HG02938 (cell line): ENCODE measurements at regions not wholly inside any gene's neighbourhood (a gene's known extent, or its start where the extent isn't known, plus 50 kb on each side); places are given as distances from the start of the nearest gene placed in this dataset.
"Not testable (repeated sequence)": the region's sequence is repeated elsewhere in the genome, so short reads cannot be mapped to it uniquely, and the experiment has no call there.

ENCODE experiments used
- ATAC-seq: cut with Tn5 transposase; IDR thresholded peaks from one replicate; pipeline ENCODE4 v1.9.1; 2021; ENCODE audit warnings: mild to moderate bottlenecking, moderate library complexity; ENCODE audit not compliant: unreplicated experiment

DNA sequence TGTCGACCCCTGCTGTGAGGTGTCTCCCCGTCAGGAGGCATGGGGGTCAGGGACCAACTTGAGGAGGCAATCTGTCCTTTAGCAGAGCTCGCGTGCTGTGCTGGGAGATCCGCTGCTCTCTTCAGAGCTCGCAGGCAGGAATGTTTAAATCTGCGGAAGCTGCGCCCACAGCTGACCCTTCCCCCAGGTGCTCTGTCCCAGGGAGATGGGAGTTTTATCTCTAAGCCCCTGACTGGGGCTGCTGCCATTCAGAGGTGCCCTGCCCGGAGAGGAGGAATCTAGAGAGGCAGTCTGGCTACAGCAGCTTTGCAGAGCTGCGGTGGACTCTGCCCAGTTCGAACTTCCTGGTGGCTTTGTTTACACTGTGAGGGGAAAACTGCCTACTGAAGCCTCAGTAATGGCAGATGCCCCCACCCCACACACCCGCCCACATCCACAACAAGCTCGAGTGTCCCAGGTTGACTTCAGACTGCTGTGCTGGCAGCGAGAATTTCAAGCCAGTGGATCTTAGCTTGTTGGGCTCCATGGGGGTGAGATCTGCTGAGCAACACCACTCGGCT, 133.1 kb downstream of the CENPC start:
- ATAC-seq: not testable (repeated sequence)

DNA sequence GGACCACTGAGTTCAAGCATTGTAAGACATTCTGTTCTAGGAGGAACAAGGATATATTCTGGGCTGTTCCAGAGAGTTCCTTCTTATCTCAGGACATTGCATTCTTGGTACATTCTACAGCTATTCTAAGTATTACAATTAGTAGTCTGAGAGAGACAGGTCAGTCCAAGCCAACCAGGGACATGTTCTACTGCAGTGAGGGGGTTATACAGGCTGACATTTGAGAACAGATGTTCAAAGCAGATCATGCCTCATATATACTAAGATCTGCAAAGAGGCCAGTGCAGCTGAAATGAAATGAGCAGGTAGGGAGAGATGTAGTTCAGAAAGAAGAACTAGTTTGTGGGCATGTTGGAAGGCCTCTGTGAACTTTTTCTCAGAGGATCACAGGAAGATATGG, 142.0 kb downstream of the CENPC start:
- ATAC-seq: no peak

DNA sequence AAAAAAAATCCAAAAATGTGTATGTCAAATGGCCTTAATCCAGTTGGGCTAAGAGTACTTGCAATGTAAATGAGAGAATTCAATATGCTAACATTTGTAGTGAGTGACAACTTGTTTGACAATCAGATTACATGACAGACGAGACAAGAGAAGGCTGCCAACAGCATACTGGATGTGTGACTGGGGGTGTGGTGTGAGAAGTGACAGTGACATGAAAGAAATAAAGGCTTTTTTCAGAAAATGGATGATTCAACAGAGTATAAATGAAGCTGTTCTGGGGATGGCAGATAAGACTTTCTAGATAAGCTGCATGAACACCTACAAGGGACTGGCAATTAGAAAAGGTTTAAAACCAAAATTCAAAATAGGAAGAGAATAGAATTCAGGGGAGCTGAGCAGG, 143.4 kb downstream of the CENPC start:
- ATAC-seq: no peak

DNA sequence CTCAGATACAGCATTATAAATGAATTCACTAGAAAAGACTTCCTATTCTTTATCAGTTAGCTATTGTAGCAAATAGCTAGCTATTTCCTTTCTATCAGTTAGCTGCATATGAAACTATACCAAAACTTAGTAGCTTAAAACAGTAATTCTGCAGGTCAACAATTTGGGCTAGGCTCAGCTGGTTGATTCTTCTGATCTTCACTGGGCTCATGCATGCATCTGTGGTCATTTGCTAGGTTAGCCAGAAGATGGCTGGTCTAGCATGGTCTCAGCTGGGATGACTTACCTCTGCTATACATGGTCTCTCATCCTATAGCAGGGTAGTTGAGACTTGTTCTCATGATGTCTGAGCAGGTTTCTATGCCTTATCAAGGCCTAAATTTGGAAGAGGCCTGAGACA, 147.4 kb downstream of the CENPC start:
- ATAC-seq: no peak

DNA sequence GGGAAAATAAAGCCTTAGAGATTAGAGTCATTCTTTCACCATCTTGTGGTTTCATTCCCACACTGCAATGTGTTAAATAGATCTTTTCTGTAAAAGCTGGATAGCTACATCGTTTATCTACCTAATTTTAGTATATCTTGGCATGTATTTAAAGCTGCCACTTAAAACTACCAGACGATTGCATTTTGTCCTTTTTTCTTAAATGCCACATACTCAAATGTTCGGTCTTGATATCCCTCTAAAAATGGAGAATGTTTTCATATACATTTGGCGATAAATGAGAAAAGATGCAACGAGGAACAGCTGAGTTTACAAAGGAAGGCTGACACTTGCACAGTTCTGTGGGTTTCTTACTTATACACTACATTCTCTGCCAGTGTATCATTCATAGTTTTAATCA, 148.3 kb downstream of the CENPC start:
- no peak for ATAC-seq

DNA sequence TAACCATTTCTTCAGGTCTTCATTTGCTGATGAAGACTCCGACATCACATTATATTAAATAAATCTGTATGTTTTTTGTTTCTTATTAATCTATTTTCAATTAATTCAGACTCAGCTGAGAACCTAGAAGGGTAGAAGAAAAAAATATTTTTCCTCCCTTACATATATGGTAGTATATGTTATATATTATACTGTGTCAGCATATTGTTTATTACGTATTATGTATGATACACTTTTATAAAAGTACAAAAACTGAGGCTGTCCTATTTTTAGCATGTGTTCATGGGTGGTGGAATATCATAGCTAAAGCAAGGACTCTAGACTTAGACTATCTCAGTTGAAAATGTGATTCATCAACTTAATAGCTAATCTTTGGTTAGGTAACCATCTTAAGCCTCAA, 149.3 kb downstream of the CENPC start:
- no peak for ATAC-seq

DNA sequence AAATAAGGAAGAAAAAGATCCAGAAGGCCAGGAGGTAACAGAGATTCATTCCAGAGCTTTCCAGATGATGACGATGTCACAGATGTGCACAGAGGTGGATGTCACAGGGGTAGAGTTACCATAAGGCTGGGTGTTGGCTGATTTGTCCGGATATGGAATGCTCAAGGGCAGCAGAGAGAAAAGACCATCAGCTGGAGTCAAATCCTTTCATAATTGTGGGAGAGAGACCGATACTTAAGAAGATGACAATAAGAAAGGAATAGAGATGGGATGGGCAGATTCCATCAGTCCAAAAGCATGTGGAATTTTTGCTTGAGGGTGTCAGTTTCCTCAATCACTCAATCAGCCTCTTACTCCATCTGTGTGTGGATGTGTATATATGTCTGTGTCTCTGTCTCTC, 150.4 kb downstream of the CENPC start:
- no peak for ATAC-seq

DNA sequence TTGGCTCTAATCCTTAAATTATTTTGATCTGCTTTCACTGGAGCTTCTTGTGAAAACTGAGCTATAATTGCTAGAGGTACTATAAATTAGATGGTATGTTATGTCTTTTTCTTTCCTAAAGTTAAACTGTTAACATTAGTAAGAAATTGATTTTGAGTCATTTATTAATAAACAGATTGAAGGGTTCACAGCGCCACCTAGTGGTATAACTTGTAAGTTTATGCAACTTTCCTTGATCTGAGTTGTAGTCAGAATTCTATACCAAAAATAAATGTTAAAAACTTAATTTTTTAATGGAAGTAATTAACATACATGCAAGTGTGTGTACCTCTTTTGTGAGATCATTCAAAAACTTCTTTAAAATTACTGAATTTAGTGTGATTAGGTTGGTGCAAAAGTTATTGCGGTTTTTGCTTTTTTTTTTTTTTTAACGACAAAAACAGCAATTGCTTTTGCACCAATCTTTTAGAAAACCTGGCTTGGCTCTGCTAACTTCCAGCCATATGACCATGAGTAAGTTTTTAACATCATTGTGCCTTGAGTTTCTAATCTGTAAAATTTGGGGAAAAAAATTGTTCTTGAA, 151.5 kb downstream of the CENPC start:
- no peak for ATAC-seq

DNA sequence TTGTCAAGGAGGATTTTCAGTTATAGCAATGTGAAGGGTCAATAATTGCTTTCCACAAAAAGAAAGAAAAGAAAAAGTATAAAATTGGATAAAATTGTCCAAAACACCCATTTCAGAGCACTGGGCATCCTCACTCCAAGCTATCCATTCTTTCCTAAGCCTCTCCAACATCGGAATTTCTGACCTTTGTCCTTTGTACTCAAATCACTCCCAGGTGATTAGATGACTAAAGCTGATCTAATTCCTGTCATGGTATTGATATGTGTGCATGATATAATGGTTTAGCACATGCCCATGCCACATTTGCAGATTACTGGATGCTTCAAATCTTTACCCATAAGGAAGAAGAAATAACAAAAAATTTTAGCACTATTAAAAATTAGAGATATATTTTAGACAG, 152.3 kb downstream of the CENPC start:
- ATAC-seq: no peak

DNA sequence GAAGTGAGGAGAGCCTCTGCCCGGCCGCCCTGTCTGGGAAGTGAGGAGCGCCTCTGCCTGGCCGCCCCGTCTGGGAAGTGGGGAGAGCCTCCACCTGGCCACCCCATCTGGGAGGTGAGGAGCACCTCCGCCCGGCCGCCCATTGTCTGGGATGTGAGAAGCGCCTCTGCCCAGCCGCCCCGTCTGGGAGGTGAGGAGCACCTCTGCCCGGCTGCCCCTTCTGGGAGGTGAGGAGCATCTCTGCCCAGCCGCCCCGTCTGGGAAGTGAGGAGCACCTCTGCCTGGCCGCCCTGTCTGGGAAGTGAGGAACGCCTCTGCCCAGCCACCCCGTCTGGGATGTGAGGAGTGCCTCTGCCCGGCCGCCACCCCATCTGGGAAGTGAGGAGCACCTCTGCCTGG, 163.9 kb downstream of the CENPC start:
- not testable (repeated sequence) for ATAC-seq

DNA sequence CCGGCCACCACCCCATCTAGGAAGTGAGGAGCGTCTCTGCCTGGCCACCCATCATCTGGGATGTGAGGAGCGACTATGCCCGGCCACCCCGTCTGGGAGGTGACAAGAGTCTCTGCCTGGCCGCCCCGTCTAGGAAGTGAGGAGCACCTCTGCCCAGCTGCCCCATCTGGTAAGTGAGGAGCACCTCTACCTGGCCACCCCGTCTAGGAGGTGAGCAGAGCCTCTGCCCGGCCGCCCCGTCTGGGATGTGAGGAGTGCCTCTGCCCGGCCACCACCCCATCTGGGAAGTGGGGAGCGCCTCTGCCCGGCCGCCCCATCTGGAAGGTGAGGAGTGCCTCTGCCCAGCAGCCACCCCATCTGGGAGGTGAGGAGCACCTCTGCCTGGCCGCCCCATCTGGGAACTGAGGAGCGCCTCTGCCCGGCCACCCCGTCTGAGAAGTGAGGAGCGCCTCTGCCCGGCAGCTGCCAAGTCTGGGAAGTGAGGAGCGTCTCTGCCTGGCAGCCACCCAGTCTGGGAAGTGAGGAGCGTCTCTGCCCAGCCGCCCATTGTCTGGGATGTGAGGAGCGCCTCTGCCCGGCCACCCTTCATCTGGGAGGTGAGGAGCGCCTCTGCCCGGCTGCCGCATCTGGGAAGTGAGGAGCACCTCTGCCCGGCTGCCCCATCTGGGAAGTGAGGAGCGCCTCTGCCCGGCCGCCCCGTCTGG, 164.4 kb downstream of the CENPC start:
- ATAC-seq: not testable (repeated sequence)

DNA sequence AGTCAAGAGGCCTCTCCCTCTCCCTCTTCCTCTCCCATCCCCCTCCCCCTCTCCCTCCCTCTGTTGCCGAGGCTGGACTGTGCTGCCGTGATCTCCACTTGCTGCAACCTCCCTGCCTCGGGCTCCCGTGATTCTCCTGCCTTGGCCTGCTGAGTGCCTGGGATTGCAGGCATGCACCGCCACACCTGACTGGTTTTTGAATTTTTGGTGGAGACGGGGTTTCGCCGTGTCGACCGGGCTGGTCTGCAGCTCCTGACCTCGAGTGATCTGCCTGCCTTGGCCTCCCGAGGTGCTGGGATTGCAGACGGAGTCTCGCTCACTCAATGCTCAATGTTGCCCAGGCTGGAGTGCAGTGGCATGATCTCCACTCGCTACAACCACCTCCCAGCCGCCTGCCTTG, 165.1 kb downstream of the CENPC start:
- no peak for ATAC-seq

DNA sequence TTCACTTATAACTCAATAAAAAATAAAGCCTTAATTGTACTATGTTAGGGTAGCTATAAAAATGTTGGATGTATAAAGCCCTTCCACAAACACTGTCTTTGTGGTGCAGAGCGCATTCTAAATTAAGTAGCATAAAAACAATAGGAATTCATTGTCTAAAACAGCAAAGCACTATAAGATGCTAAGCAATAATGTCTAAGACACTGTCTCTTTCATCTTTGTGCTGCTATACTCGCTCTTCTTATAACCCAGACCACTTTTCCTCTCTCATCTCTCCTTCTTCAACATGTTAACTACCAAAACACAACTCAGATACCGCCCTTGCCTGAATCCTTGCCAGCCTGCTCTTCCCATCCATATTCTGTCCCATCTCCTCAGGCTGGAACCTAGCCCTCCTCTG, 170.0 kb downstream of the CENPC start:
- no peak for ATAC-seq

DNA sequence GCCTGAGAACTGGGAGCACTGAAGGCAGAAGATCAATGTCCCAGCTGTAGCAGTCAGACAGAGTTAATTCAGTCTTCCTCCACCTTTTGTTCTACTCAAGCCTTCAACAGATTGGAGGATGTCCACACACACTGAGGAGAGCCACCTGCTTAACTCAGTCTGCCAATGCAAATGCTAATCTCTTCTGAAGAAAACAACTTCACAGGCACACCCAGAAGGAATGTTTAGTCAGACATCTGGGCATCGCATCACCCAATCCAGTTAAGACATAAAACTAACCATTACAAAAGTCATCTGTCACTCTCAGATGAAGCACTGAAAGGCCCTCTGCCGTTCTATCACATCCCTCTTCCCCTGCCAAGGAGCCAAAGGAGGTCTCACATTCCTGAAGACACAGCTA, 173.7 kb downstream of the CENPC start:
- no peak for ATAC-seq

DNA sequence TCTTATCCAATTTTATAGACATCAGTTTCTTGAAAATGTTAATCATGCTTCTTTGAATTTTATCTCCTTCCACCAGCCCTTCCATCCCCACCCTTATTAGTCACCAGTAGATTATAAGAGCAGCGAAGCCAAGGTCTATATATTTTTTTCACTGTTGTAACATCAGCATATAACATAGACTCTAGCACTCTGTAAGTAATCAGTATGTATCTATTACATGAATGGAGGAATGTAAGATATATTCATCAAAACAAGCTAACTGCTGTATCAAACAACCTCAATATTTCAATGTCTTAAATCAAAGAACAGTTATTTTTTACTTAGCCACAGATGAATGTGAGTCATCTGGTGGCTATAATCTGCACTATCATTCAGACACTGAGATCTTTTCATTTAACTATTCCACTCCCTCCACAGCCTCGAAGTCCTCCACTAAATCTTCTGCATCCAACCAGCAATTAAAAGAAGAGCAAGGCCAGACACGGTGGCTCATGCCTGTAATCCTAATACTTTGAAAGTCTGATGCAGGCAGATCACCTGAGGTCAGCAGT, 178.9 kb downstream of the CENPC start:
- no peak for ATAC-seq

DNA sequence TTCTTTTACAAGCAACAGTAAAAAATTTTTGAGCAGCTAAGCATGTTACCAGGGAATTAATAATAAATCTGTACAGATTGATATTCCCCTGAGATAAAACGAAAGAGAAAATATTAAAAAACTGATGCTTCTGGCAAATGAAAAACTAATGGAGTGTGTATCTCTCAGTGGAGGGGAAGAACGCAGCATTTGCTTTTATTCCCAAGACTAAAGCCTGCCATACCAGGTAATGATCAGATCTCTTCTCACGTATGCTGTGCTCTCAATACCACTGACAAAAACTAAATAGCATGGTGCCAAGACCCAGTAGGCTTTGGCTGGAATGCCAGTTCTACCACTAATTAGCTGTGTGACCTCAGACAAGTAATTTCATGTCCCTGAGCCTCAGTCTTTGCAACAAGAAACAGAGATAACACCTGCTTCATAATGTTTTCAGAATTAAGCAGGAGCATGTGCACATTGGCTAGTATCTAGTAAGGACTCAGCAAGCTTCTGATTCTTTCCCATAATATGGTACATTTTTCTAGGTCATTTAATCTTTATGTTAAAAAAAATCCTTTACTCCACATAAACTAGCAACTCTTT, 179.6 kb downstream of the CENPC start:
- no peak for ATAC-seq

DNA sequence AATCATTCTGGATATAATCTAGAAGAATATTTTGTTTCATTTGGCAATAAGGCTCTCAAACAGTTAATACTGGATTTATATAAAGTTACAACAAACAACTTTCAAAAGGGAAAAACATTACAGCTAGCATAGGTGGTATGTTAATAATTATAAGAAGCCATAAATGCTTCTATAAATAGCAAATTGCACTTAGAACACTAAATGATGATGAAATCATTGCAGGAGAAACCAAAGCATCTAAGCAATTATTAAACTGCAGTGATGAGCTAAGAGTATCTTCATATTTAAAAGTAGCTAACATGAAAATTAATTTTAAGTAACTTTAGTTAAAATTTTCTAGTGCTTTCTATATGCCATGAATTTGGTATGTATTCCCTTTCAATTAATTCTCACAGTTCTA, 189.5 kb downstream of the CENPC start:
- no peak for ATAC-seq

DNA sequence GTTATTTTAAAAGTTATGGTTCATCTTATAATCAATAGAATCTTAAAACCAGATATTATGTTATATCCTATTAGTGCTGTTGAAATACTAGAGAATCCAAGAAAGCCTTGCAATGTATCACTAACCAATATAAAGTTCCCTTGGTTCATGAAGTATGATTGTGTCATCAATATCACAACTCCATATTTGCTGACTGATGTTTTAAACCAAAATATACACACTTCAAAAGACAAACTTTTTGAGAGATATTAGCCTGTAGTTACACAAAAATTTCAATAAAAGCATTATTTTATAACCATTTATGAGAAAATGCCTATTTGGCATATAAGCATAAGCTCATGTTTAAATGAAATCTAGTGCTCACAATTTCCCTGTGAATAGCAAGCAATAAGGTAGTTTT, 198.6 kb downstream of the CENPC start:
- no peak for ATAC-seq

DNA sequence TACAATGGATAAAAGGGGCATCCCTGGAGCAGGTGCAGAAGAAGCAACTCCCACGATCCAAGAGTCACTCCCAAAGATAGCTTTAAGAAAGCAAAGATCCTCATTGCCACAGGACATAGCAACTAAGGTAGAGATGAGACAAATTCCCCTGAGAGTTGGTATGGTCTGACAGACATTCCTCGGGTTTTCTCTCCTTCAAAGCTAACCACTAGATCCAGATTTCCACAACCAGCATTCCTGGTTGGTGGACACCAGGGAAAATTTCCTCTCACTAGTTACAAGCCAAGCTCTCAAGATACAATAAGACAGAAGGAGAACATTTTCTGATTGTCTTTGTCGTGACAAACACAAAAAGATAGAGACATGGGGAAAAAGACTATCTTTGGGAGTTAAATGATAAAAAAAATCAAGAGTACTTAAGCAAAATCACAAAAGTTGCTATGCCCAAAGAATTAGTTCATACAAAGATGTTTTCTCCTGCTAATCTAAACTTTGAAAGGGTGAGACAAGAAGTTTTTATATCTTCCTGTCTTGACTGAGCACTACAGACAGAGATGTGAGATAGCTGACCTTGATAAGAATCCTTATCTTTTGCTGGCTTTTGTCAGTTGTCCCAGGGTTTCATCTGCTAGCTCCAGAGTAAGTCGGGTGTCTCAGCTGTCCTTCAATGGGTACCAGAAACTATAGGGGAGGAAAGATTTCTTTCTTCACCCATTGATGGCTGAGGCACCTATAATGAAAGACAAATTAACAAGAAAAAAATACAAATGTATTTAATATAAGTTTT, 200.5 kb downstream of the CENPC start:
- ATAC-seq: no peak

DNA sequence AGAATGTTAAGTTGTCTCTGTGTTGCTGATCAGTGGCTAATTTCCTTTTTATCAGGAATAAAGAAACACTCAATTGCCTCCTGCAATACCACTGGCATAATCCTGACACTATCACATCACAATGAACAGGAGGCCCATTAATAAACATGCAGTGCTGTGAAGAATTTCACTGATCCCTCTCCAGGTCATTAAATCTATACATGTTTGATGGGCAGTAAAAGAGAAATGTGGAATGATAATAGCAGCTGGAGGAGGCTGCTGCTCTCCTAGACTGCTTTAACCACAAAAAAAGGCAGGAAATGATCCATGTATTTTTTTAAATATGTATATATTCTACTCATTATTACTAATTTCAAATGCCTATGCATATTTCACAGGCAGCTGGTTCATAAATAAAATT, 202.1 kb downstream of the CENPC start:
- no peak for ATAC-seq

DNA sequence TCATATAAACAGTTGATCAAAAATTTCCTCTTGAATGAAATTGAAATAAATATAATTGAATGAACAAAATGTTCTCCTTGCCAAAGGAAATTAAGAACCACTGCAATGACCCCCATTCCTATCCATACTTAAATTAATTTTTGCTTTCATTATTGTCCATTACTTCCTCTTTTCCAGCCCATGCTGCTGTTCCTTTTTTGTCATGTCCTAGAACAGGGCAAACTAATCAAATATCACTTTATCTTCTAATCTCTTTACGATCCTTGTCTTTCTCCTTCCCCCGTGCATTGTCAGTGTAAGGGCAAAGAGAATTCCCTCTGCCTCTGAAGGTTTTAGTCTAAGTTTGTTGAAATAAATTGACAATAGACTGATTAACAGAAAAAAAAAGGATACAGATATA, 203.0 kb downstream of the CENPC start:
- no peak for ATAC-seq
